GM23338 (cell line): ENCODE measurements at regions not wholly inside any gene's neighbourhood (a gene's known extent, or its start where the extent isn't known, plus 50 kb on each side); places are given as distances from the start of the nearest gene placed in this dataset.

Experiments used
- ATAC-seq: fragments of 200-7000 bp; cut with Tn5 transposase; 3 replicates; pipeline ENCODE4 v1.9.1; 2020
- DNase-seq: peaks from one replicate; pipeline ENCODE4 v3.0.0-alpha.2; 2015; ENCODE audit warnings: low spot score
- H2AFZ ChIP-seq: fragments of 200-600 bp; sonication (generic); 2 replicates; pipeline ENCODE4 v1.8.0; 2016; ENCODE audit warnings: antibody characterized with exemption, mild to moderate bottlenecking, moderate library complexity
- H3F3A ChIP-seq: fragments of 200-600 bp; sonication (generic); replicated peaks from 2 replicates; pipeline ENCODE4 v1.8.0; 2017; ENCODE audit warnings: antibody characterized with exemption, mixed run types, low read depth
- H3K27ac ChIP-seq: fragments of 200-600 bp; sonication (generic); 2 replicates; pipeline ENCODE4 v1.6.1; 2016; ENCODE audit warnings: low read depth
- H3K27me3 ChIP-seq: fragments of 200-600 bp; sonication (generic); 2 replicates; pipeline ENCODE4 v1.8.0; 2016; ENCODE audit warnings: mild to moderate bottlenecking, mixed run types, moderate library complexity; ENCODE audit not compliant: insufficient read depth
- H3K36me3 ChIP-seq: fragments of 200-600 bp; sonication (generic); 2 replicates; pipeline ENCODE4 v1.8.0; 2016; ENCODE audit warnings: mild to moderate bottlenecking; ENCODE audit not compliant: insufficient read depth
- H3K4me1 ChIP-seq: fragments of 200-600 bp; sonication (generic); 2 replicates; pipeline ENCODE4 v1.8.0; 2016; ENCODE audit warnings: mild to moderate bottlenecking, moderate library complexity; ENCODE audit not compliant: insufficient read depth
- H3K4me2 ChIP-seq: fragments of 200-600 bp; sonication (generic); 2 replicates; pipeline ENCODE4 v1.7.1; 2017; ENCODE audit warnings: mixed run types
- H3K4me3 ChIP-seq: fragments of 200-600 bp; sonication (generic); 2 replicates; pipeline ENCODE4 v1.6.1; 2016; ENCODE audit warnings: mixed run types
- H3K79me2 ChIP-seq: fragments of 200-600 bp; sonication (generic); replicated peaks from 2 replicates; pipeline ENCODE4 v1.8.0; 2017; ENCODE audit warnings: mild to moderate bottlenecking; ENCODE audit not compliant: insufficient read depth
- H3K9me2 ChIP-seq: fragments of 200-600 bp; sonication (generic); 2 replicates; pipeline ENCODE4 v1.8.0; 2017; ENCODE audit not compliant: insufficient read depth
- H4K20me1 ChIP-seq: fragments of 200-600 bp; sonication (generic); replicated peaks from 2 replicates; pipeline ENCODE4 v1.8.0; 2017; ENCODE audit warnings: mild to moderate bottlenecking; ENCODE audit not compliant: insufficient read depth
- H3K27ac Mint-ChIP-seq: 2 replicates; pipeline ENCODE4 v1.8.0; 2020; ENCODE audit warnings: inconsistent platforms, mild to moderate bottlenecking, moderate library complexity, mixed read lengths
- H3K27me3 Mint-ChIP-seq: 3 replicates; pipeline ENCODE4 v1.8.0; 2022; ENCODE audit warnings: low read depth, mild to moderate bottlenecking, moderate library complexity, mixed read lengths, inconsistent platforms; ENCODE audit not compliant: insufficient read depth, poor library complexity
- H3K36me3 Mint-ChIP-seq: 3 replicates; pipeline ENCODE4 v1.8.0; 2021; ENCODE audit warnings: low read depth, mild to moderate bottlenecking, inconsistent platforms, moderate library complexity, mixed read lengths
- H3K4me1 Mint-ChIP-seq: 3 replicates; pipeline ENCODE4 v1.8.0; 2020; ENCODE audit warnings: mild to moderate bottlenecking, inconsistent platforms, mixed read lengths
- H3K4me3 Mint-ChIP-seq: 3 replicates; pipeline ENCODE4 v1.8.0; 2021; ENCODE audit warnings: moderate library complexity, mild to moderate bottlenecking, inconsistent platforms, mixed read lengths
- H3K9me3 Mint-ChIP-seq: 3 replicates; pipeline ENCODE4 v1.8.0; 2020; ENCODE audit warnings: moderate library complexity, mild to moderate bottlenecking, inconsistent platforms, mixed read lengths
- CREB1 ChIP-seq: fragments of 250-450 bp; sonication (Bioruptor Pico); IDR thresholded peaks from 2 replicates; pipeline ENCODE4 v1.5.0; 2020; ENCODE audit warnings: low read depth, mild to moderate bottlenecking, moderate library complexity
- EZH2 ChIP-seq: fragments of 200-600 bp; sonication (generic); IDR thresholded peaks from one replicate; pipeline ENCODE4 v1.8.0; 2017; ENCODE audit warnings: antibody characterized with exemption, mild to moderate bottlenecking, low read depth; ENCODE audit not compliant: unreplicated experiment
- EZH2phosphoT487 ChIP-seq: fragments of 200-600 bp; sonication (generic); IDR thresholded peaks from one replicate; pipeline ENCODE4 v1.8.1; 2018; ENCODE audit warnings: antibody characterized with exemption; ENCODE audit not compliant: unreplicated experiment
- JUNB ChIP-seq: IDR thresholded peaks from one replicate; pipeline ENCODE4 v1.6.1; 2016; ENCODE audit warnings: antibody characterized with exemption; ENCODE audit not compliant: unreplicated experiment
- STAT1 ChIP-seq: IDR thresholded peaks from one replicate; pipeline ENCODE4 v1.6.1; 2016; ENCODE audit warnings: antibody characterized with exemption; ENCODE audit not compliant: unreplicated experiment
- TF ChIP-seq, protein P1 (sequence below): fragments of 250-450 bp; sonication (Bioruptor Pico); IDR thresholded peaks from 2 replicates; pipeline ENCODE4 v1.5.0; 2020; ENCODE audit warnings: mild to moderate bottlenecking, moderate library complexity
- TF ChIP-seq, protein P2 (sequence below), 2 experiments: fragments of 200-600 bp in 1 of 2; sonication (generic) in 1 of 2; conservative IDR thresholded peaks; 2 replicates each; pipeline versions ENCODE4 v1.5.1 to v1.6.1; 2016 to 2017; ENCODE audit warnings: antibody characterized with exemption in 2 of 2, low read depth in 2 of 2, mild to moderate bottlenecking in 2 of 2, moderate library complexity in 1 of 2
- TF ChIP-seq, protein P3 (sequence below): IDR thresholded peaks from 2 replicates; pipeline ENCODE4 v1.6.1; 2016; ENCODE audit warnings: antibody characterized with exemption

DNA sequence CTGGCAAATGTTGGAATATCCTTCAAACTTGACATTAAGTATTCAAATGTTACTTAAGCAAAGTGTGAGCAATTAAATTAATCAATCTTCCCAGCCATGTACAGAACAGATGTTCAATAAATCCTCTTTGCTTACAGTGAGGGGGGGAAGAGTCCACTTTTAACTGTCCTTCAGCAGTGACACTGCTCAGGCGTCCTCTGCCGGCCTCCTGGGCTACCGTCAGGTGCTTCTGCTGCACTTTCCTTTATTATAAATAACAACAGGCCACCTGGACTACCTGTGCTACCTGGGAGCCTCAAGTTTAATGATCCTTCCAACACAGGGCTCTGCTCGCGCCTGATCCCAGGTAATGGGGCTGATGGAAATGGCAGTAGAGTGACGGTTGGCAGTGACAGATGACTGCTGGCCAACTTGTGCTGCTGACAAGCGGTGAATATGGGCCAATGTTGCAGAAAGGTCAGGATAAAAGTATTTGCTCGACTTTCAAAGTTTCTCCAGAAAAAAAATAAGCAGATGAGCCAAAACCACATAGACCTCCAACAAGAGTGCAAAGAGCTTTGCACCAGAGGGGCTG, 460.0 kb upstream of the ZNF507 start (continued):
- TF ChIP-seq, protein P1, sequence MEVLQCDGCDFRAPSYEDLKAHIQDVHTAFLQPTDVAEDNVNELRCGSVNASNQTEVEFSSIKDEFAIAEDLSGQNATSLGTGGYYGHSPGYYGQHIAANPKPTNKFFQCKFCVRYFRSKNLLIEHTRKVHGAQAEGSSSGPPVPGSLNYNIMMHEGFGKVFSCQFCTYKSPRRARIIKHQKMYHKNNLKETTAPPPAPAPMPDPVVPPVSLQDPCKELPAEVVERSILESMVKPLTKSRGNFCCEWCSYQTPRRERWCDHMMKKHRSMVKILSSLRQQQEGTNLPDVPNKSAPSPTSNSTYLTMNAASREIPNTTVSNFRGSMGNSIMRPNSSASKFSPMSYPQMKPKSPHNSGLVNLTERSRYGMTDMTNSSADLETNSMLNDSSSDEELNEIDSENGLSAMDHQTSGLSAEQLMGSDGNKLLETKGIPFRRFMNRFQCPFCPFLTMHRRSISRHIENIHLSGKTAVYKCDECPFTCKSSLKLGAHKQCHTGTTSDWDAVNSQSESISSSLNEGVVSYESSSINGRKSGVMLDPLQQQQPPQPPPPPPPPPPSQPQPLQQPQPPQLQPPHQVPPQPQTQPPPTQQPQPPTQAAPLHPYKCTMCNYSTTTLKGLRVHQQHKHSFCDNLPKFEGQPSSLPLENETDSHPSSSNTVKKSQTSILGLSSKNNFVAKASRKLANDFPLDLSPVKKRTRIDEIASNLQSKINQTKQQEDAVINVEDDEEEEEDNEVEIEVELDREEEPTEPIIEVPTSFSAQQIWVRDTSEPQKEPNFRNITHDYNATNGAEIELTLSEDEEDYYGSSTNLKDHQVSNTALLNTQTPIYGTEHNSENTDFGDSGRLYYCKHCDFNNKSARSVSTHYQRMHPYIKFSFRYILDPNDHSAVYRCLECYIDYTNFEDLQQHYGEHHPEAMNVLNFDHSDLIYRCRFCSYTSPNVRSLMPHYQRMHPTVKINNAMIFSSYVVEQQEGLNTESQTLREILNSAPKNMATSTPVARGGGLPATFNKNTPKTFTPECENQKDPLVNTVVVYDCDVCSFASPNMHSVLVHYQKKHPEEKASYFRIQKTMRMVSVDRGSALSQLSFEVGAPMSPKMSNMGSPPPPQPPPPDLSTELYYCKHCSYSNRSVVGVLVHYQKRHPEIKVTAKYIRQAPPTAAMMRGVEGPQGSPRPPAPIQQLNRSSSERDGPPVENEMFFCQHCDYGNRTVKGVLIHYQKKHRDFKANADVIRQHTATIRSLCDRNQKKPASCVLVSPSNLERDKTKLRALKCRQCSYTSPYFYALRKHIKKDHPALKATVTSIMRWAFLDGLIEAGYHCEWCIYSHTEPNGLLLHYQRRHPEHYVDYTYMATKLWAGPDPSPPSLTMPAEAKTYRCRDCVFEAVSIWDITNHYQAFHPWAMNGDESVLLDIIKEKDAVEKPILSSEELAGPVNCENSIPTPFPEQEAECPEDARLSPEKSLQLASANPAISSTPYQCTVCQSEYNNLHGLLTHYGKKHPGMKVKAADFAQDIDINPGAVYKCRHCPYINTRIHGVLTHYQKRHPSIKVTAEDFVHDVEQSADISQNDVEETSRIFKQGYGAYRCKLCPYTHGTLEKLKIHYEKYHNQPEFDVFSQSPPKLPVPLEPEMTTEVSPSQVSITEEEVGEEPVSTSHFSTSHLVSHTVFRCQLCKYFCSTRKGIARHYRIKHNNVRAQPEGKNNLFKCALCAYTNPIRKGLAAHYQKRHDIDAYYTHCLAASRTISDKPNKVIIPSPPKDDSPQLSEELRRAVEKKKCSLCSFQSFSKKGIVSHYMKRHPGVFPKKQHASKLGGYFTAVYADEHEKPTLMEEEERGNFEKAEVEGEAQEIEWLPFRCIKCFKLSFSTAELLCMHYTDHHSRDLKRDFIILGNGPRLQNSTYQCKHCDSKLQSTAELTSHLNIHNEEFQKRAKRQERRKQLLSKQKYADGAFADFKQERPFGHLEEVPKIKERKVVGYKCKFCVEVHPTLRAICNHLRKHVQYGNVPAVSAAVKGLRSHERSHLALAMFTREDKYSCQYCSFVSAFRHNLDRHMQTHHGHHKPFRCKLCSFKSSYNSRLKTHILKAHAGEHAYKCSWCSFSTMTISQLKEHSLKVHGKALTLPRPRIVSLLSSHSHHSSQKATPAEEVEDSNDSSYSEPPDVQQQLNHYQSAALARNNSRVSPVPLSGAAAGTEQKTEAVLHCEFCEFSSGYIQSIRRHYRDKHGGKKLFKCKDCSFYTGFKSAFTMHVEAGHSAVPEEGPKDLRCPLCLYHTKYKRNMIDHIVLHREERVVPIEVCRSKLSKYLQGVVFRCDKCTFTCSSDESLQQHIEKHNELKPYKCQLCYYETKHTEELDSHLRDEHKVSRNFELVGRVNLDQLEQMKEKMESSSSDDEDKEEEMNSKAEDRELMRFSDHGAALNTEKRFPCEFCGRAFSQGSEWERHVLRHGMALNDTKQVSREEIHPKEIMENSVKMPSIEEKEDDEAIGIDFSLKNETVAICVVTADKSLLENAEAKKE = no peak
- TF ChIP-seq, protein P2, sequence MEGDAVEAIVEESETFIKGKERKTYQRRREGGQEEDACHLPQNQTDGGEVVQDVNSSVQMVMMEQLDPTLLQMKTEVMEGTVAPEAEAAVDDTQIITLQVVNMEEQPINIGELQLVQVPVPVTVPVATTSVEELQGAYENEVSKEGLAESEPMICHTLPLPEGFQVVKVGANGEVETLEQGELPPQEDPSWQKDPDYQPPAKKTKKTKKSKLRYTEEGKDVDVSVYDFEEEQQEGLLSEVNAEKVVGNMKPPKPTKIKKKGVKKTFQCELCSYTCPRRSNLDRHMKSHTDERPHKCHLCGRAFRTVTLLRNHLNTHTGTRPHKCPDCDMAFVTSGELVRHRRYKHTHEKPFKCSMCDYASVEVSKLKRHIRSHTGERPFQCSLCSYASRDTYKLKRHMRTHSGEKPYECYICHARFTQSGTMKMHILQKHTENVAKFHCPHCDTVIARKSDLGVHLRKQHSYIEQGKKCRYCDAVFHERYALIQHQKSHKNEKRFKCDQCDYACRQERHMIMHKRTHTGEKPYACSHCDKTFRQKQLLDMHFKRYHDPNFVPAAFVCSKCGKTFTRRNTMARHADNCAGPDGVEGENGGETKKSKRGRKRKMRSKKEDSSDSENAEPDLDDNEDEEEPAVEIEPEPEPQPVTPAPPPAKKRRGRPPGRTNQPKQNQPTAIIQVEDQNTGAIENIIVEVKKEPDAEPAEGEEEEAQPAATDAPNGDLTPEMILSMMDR (conservative IDR thresholded peaks at IDR 0.05; ENCODE audit: low read depth in 2 of 2) = peak in 1 of 2 experiments; percentile 9; a peak in 1 of 4 replicates

DNA sequence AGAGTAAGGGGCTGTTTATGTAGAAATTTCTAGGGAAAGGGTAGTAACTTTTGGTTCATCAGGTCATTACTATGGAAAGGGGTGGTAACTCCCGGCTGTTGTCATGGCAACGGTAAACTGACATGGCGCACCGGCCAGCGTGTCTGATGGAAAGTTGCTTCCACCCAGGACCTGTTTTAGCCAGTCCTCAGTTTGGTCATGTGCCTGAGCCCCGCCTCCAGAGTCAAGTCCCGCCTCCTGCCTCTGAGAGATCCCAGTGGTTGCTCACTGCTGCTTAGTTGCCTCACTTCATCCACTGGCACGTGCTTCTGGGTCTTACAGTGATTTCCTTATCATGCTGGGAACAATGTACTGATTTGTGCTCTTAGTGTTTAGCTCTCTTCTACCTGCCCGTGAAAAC, 455.2 kb upstream of the ZNF507 start:
- Histone ChIP-seq H3K4me1 (peaks cover 6% of the 10 kb centered on the region; the same call in 1 of the 2 replicates), H3F3A (no peaks in the 10 kb centered on the region), H3K27ac (no peak overlapping the region), H3K27me3 (no peaks in the 10 kb centered on the region), H2AFZ (no peak overlapping the region), H3K79me2 (no peaks in the 10 kb centered on the region), H3K36me3 (no peaks in the 10 kb centered on the region), H3K4me3 (no peak overlapping the region), H3K4me2 (no peak overlapping the region), H3K9me2 (no peaks in the 10 kb centered on the region; the same call in 1 of the 2 replicates), H4K20me1 (no peaks in the 10 kb centered on the region)
- Mint-ChIP-seq H3K36me3 (peaks cover 10% of the 10 kb centered on the region), H3K27ac (no peak overlapping the region), H3K4me3 (no peak overlapping the region), H3K9me3 (peaks cover 15% of the 10 kb centered on the region), H3K4me1 (peaks cover 11% of the 10 kb centered on the region), H3K27me3 (peaks cover 10% of the 10 kb centered on the region)
- ATAC-seq (no peak), DNase-seq (peak; percentile 51)
- TF ChIP-seq, protein P3, sequence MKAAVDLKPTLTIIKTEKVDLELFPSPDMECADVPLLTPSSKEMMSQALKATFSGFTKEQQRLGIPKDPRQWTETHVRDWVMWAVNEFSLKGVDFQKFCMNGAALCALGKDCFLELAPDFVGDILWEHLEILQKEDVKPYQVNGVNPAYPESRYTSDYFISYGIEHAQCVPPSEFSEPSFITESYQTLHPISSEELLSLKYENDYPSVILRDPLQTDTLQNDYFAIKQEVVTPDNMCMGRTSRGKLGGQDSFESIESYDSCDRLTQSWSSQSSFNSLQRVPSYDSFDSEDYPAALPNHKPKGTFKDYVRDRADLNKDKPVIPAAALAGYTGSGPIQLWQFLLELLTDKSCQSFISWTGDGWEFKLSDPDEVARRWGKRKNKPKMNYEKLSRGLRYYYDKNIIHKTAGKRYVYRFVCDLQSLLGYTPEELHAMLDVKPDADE = no peak
- TF ChIP-seq, protein P2 (conservative IDR thresholded peaks at IDR 0.05; ENCODE audit: low read depth in 2 of 2) = no peak
- TF ChIP-seq CREB1 (no peak), JUNB (no peak), EZH2phosphoT487 (no peak), EZH2 (no peak), STAT1 (no peak)
